Breast epithelium (tissue), 4 donors: ENCODE measurements at regions not wholly inside any gene's neighbourhood (a gene's known extent, or its start where the extent isn't known, plus 50 kb on each side); places are given as distances from the start of the nearest gene placed in this dataset.

ENCODE experiments used
- DNase-seq, 2 donors: peaks; one replicate each; pipeline ENCODE4 v3.0.0-alpha.2; 2019; ENCODE audit warnings: low spot score in 2 of 2
- H3K27ac ChIP-seq, 2 donors: fragments of 200-600 bp; sonication (generic) in 1 of 2; one replicate each; pipeline ENCODE4 v1.5.1; 2016 to 2019; ENCODE audit warnings: mild to moderate bottlenecking in 1 of 2
- H3K27me3 ChIP-seq, 2 donors: fragments of 200-600 bp; sonication (generic) in 1 of 2; one replicate each; pipeline versions ENCODE4 v1.5.1 to v1.6.0; 2017 to 2019; ENCODE audit warnings: control low read depth in 1 of 2, mild to moderate bottlenecking in 1 of 2
- H3K36me3 ChIP-seq: fragments of 200-600 bp; one replicate; pipeline ENCODE4 v1.5.1; 2019
- H3K4me1 ChIP-seq, 2 donors: fragments of 200-600 bp; sonication (generic); one replicate each; pipeline ENCODE4 v1.5.1; 2016 to 2019; ENCODE audit warnings: control low read depth in 1 of 2
- H3K4me3 ChIP-seq, 3 donors: fragments of 200-600 bp; sonication (generic); 1 replicate in 2 of 3; 2 replicates in 1 of 3; pipeline ENCODE4 v1.5.1; 2016 to 2019; ENCODE audit warnings: mild to moderate bottlenecking in 3 of 3, moderate library complexity in 2 of 3
- H3K9me3 ChIP-seq, 2 donors: fragments of 200-600 bp; sonication (generic) in 1 of 2; one replicate each; pipeline ENCODE4 v1.5.1; 2016 to 2019; ENCODE audit warnings: control low read depth in 1 of 2
- CTCF ChIP-seq, 3 donors: fragments of 450-650 bp; IDR thresholded peaks; one replicate each; pipeline ENCODE4 v1.5.1; 2016 to 2017; ENCODE audit warnings: antibody characterized with exemption in 3 of 3, mild to moderate bottlenecking in 3 of 3, moderate library complexity in 3 of 3
- POLR2A ChIP-seq: fragments of 450-650 bp; IDR thresholded peaks from one replicate; pipeline ENCODE4 v1.6.1; 2016; ENCODE audit warnings: antibody characterized with exemption, mild to moderate bottlenecking, moderate library complexity
- POLR2AphosphoS5 ChIP-seq, 3 donors: sonication (generic); formaldehyde crosslinking; IDR thresholded peaks; one replicate each; pipeline ENCODE4 v1.6.1; 2017; ENCODE audit warnings: antibody characterized with exemption in 3 of 3
- intact Hi-C: fragments of 100-400 bp; cut with DNase I; formaldehyde crosslinking; loops from one replicate; pipeline ENCODE4 v1.15.1; 2023; ENCODE audit warnings: low total_unique reads

- H3K36me3 ChIP-seq, result no peaks in the 10 kb centered on the region
- TF ChIP-seq POLR2A (no peak), CTCF (IDR thresholded peaks at IDR 0.05) (no peak), POLR2AphosphoS5 (IDR thresholded peaks at IDR 0.05) (no peak)
Measured at GRCh38 chr1:209309198-209309597, 274.3 kb upstream of the CAMK1G start.

GRCh38 chr1:209311770-209312169, 271.7 kb upstream of the CAMK1G start:
- no peak overlapping the region for H3K4me3 ChIP-seq
- intact Hi-C loops, result no loop called here
- H3K4me1 ChIP-seq, result no peaks in the 10 kb centered on the region
- H3K9me3 ChIP-seq, result no peaks in the 10 kb centered on the region
- no peak for TF ChIP-seq POLR2AphosphoS5 (IDR thresholded peaks at IDR 0.05)
- no peak for TF ChIP-seq POLR2A
- TF ChIP-seq CTCF (IDR thresholded peaks at IDR 0.05), result no peak
- no peak for DNase-seq
- H3K36me3 ChIP-seq, result no peaks in the 10 kb centered on the region
- no peak overlapping the region for H3K27ac ChIP-seq
- no peaks in the 10 kb centered on the region for H3K27me3 ChIP-seq

More at GRCh38 chr1:209309198-209309597, 274.3 kb upstream of the CAMK1G start:
- Histone ChIP-seq H3K27me3 (peaks cover 0 to 4% of the 10 kb centered on the region in 2 donors), H3K4me1 (no peaks in the 10 kb centered on the region), H3K27ac (no peak overlapping the region), H3K9me3 (no peaks in the 10 kb centered on the region), H3K4me3 (no peak overlapping the region)
- intact Hi-C loops, result loop anchor here (10.0 kb wide), 1 partner anchor 886 kb away; no protein-coding TSS in a partner anchor
- DNase-seq, result no peak

DNA sequence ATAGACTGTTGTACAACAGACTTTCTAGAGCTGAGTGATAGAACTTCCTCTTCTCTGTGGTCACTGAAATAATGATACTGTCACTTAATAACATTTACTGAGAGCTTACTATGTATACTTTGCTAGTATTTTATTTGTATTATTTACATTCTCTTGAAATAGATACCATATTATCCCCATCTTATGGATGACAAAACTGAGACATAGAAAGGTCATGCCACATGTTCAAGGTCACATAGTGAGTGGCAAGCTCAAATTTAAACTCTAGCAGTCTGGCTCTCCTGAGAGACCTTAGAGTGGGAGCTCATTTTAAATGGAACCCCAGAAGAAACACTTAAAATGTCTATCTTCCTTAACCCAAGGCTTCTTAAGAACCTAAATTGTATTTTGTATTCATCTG, 266.6 kb upstream of the CAMK1G start:
- no peak for DNase-seq
- no peak overlapping the region for H3K27ac ChIP-seq
- H3K9me3 ChIP-seq, result no peaks in the 10 kb centered on the region
- no peaks in the 10 kb centered on the region for H3K36me3 ChIP-seq
- H3K4me1 ChIP-seq, result no peaks in the 10 kb centered on the region
- TF ChIP-seq POLR2A (no peak), POLR2AphosphoS5 (IDR thresholded peaks at IDR 0.05) (no peak), CTCF (IDR thresholded peaks at IDR 0.05) (no peak)
- intact Hi-C loops, result no loop called here
- no peaks in the 10 kb centered on the region for H3K27me3 ChIP-seq
- H3K4me3 ChIP-seq, result no peak overlapping the region

- intact Hi-C loops, result no loop called here
- no peak for TF ChIP-seq POLR2AphosphoS5 (IDR thresholded peaks at IDR 0.05)
- no peak for TF ChIP-seq POLR2A
- TF ChIP-seq CTCF (IDR thresholded peaks at IDR 0.05), result no peak
- Histone ChIP-seq H3K4me3 (no peak overlapping the region), H3K36me3 (no peaks in the 10 kb centered on the region), H3K4me1 (no peaks in the 10 kb centered on the region), H3K27me3 (no peaks in the 10 kb centered on the region), H3K9me3 (no peaks in the 10 kb centered on the region), H3K27ac (no peak overlapping the region)
- no peak for DNase-seq
Measured at GRCh38 chr1:209318181-209319056, 265.1 kb upstream of the CAMK1G start.

DNA sequence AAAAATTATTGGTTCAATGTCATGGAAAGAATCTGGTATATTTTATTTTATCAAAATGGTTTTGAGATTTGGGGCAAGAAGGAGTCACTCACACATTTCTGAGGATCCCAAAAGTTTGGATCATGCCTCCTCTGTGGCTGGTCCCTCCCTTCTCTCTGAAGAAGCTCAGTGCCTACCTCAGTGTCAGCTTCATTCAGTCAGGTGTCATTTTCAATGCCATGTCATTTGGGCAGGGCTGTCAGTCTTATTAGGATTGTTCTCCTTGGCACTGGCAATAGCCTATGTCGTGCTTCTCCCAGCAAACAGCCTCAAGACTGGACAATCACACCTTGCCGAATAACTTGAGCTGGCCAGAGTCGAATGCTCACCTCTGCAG, 264.5 kb upstream of the CAMK1G start:
- no peak for DNase-seq
- intact Hi-C loops, result no loop called here
- H3K4me1 ChIP-seq, result no peaks in the 10 kb centered on the region

More for the DNA sequence above, 264.5 kb upstream of the CAMK1G start:
- Histone ChIP-seq H3K27ac (no peak overlapping the region), H3K36me3 (no peaks in the 10 kb centered on the region), H3K27me3 (no peaks in the 10 kb centered on the region), H3K9me3 (no peaks in the 10 kb centered on the region), H3K4me3 (no peak overlapping the region)
- no peak for TF ChIP-seq POLR2AphosphoS5 (IDR thresholded peaks at IDR 0.05)
- TF ChIP-seq POLR2A, result no peak
- no peak for TF ChIP-seq CTCF (IDR thresholded peaks at IDR 0.05)
